ENCODE measurements at regions not wholly inside any gene's neighbourhood (a gene's known extent, or its start where the extent isn't known, plus 50 kb on each side); places are given as distances from the start of the nearest gene placed in this dataset.
"Not testable (repeated sequence)": the region's sequence is repeated elsewhere in the genome, so short reads cannot be mapped to it uniquely, and the experiment has no call there.

DNA sequence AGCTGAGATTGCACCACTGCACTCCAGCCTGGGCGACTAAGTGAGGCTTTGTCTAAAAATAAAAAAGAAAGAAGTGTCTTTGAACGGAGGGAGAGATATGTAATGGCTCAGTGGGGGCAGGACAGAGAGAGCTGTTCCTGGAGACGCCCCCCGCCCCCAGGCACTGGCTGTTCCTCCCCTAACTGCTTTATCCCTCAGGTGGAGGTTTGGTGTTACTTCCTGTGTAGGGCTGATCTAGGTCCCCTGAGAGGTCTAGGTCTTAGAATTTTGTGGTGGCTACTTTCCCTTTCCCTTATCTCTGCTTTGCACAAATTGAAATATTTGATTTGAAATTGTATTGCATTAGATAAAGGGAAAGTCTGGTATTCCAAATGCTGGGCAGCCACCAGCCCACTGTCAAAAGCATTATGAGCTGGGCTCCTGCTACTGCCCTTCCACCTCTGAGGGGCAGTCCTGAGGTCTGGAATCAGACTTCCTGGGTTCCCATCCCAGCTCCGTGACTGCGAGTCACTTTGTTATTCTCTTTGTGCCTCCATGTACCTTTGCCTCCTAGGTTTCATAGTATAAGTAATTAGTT, 134.8 kb upstream of the KIF26B start:
- no peak overlapping the region for H3K27ac Mint-ChIP-seq

GRCh38 chr1:245016700-245017099, 138.1 kb upstream of the KIF26B start:
- H3K27me3 Mint-ChIP-seq, result no peaks in the 10 kb centered on the region
- no peaks in the 10 kb centered on the region for H3K4me1 Mint-ChIP-seq (ENCODE audit: low read depth)
- H3K4me3 Mint-ChIP-seq, result no peak overlapping the region
- H3K9me3 Mint-ChIP-seq (ENCODE audit: low read depth), result no peaks in the 10 kb centered on the region
- H3K27ac Mint-ChIP-seq, result no peak overlapping the region
- no peaks in the 10 kb centered on the region for H3K36me3 Mint-ChIP-seq

More for the DNA sequence above, 134.8 kb upstream of the KIF26B start:
- Mint-ChIP-seq H3K9me3 (ENCODE audit: low read depth) (no peaks in the 10 kb centered on the region), H3K4me1 (ENCODE audit: low read depth) (no peaks in the 10 kb centered on the region), H3K4me3 (no peak overlapping the region), H3K27me3 (no peaks in the 10 kb centered on the region), H3K36me3 (no peaks in the 10 kb centered on the region)

DNA sequence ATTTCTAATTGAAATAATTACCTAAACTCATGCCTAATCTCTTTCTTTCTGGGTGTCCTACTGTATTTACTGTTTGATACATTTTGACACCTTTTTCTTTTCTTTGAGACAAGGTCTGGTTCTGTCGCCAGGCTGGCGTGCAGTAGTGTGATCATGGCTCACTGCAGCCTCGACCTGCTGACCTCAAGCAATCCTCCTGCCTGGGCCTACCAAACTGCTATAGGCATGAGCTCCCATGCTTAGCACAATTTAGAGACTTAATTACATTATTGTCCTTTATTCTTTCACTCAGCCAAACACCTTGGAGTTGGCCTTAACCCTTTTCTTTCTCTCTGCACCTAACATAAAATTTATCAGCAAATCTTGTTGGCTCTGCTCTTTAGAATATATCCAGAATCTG, 139.8 kb upstream of the KIF26B start:
- Mint-ChIP-seq H3K9me3 (ENCODE audit: low read depth) (no peaks in the 10 kb centered on the region), H3K36me3 (peaks cover 4% of the 10 kb centered on the region), H3K4me1 (ENCODE audit: low read depth) (no peaks in the 10 kb centered on the region), H3K27me3 (no peaks in the 10 kb centered on the region), H3K27ac (no peak overlapping the region), H3K4me3 (no peak overlapping the region)

GRCh38 chr1:245014247-245015029, 140.3 kb upstream of the KIF26B start:
- Mint-ChIP-seq H3K9me3 (ENCODE audit: low read depth) (no peaks in the 10 kb centered on the region), H3K4me1 (ENCODE audit: low read depth) (no peaks in the 10 kb centered on the region), H3K27ac (no peak overlapping the region), H3K4me3 (no peak overlapping the region), H3K36me3 (peaks cover 4% of the 10 kb centered on the region), H3K27me3 (no peaks in the 10 kb centered on the region)

GRCh38 chr1:245010018-245010614, 144.7 kb upstream of the KIF26B start:
- Mint-ChIP-seq H3K4me3 (no peak overlapping the region), H3K9me3 (ENCODE audit: low read depth) (no peaks in the 10 kb centered on the region), H3K27ac (no peak overlapping the region), H3K36me3 (peaks cover 4% of the 10 kb centered on the region), H3K4me1 (ENCODE audit: low read depth) (no peaks in the 10 kb centered on the region), H3K27me3 (no peaks in the 10 kb centered on the region)

DNA sequence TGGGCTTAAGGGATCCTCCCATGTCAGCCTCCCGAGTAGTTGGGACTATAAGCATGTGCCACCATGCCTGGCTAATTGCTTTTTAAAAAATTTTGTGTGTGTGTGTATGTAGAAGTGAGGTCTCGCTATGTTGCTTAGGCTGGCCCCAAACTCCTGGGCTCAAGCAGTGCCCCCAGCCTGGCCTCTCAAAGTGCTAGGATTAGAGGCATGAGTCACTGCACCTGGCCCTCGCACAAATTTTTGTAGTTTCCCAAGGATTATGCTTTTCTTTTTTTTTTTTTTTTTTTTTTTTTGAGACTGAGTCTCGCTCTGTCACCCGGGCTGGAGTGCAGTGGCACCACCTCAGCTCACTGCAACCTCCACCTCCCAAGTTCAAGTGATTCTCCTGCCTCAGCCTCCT, 144.4 kb upstream of the HNRNPU start:
- H3K27me3 Mint-ChIP-seq, result no peaks in the 10 kb centered on the region
- no peak overlapping the region for H3K4me3 Mint-ChIP-seq
- no peak overlapping the region for H3K27ac Mint-ChIP-seq
- no peaks in the 10 kb centered on the region for H3K4me1 Mint-ChIP-seq (ENCODE audit: low read depth)
- no peaks in the 10 kb centered on the region for H3K9me3 Mint-ChIP-seq (ENCODE audit: low read depth)
- H3K36me3 Mint-ChIP-seq, result peaks cover 4% of the 10 kb centered on the region

GRCh38 chr1:245007852-245008251, 143.5 kb upstream of the HNRNPU start:
- Mint-ChIP-seq H3K4me1 (ENCODE audit: low read depth) (no peaks in the 10 kb centered on the region), H3K27me3 (no peaks in the 10 kb centered on the region), H3K27ac (no peak overlapping the region), H3K36me3 (peaks cover 4% of the 10 kb centered on the region), H3K4me3 (no peak overlapping the region), H3K9me3 (ENCODE audit: low read depth) (no peaks in the 10 kb centered on the region)

DNA sequence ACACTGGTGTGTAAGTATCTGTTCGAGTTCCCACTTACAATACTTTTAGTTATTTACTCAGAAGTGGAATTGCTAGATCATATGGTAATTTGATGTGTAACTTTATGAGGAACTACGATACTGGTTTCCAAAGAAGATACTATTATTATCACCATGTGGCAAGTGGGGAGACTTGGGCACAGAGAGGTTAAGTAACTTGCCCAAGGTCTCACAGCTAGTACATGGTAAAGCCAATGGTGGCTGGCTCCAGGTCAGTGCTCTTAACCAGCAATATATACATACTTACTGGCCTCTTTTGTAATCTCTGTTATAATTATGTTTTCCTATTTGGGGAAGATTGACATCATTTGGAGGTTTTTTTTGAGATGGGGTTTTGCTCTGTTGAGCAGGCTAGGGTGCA, 138.9 kb upstream of the HNRNPU start:
- no peaks in the 10 kb centered on the region for H3K9me3 Mint-ChIP-seq (ENCODE audit: low read depth)
- no peak overlapping the region for H3K27ac Mint-ChIP-seq

DNA sequence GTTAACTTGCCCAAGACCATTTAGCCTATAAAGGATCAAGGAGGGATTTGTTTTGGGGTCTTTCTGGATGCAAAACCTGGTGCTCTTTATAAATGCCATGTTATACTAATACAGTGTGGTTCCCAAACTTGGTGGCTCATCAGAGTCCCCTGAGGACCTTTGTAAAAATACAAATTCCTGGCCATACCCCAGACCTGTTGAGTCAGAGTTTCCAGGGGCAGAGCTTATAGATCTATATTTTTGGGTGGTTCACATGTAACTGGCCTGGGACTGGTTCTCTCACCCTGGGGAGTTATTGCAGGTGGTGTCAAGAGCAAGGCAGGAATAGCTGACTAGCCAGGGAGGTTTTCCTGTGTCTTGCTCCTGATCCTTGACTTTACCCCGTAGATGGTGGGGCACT, 136.9 kb upstream of the HNRNPU start:
- Mint-ChIP-seq H3K4me3 (no peak overlapping the region), H3K9me3 (ENCODE audit: low read depth) (no peaks in the 10 kb centered on the region)

More for the DNA sequence above, 138.9 kb upstream of the HNRNPU start:
- Mint-ChIP-seq H3K27me3 (no peaks in the 10 kb centered on the region), H3K36me3 (no peaks in the 10 kb centered on the region), H3K4me1 (ENCODE audit: low read depth) (no peaks in the 10 kb centered on the region), H3K4me3 (no peak overlapping the region)

DNA sequence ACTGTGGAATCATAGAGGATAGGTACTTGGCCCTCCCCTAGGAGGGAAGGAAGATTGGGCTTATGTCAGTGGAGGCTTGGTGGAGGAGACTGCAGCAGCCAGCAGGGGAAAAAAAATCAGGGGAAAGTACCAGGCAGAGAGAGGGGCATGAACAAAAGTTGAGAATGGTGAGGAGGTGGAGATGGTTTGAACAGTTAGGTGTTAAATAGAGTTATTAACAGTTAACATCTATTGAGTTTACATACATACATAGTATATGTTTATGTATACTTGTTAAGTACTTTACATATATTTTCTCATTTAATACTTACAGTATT, 136.5 kb upstream of the HNRNPU start:
- H3K4me3 Mint-ChIP-seq, result no peak overlapping the region
- H3K36me3 Mint-ChIP-seq, result peaks cover 6% of the 10 kb centered on the region
- no peaks in the 10 kb centered on the region for H3K9me3 Mint-ChIP-seq (ENCODE audit: low read depth)
- no peak overlapping the region for H3K27ac Mint-ChIP-seq
- no peaks in the 10 kb centered on the region for H3K4me1 Mint-ChIP-seq (ENCODE audit: low read depth)
- H3K27me3 Mint-ChIP-seq, result no peaks in the 10 kb centered on the region

More for the DNA sequence above, 136.9 kb upstream of the HNRNPU start:
- Mint-ChIP-seq H3K27ac (no peak overlapping the region), H3K4me1 (ENCODE audit: low read depth) (no peaks in the 10 kb centered on the region), H3K27me3 (no peaks in the 10 kb centered on the region), H3K36me3 (peaks cover 4% of the 10 kb centered on the region)

DNA sequence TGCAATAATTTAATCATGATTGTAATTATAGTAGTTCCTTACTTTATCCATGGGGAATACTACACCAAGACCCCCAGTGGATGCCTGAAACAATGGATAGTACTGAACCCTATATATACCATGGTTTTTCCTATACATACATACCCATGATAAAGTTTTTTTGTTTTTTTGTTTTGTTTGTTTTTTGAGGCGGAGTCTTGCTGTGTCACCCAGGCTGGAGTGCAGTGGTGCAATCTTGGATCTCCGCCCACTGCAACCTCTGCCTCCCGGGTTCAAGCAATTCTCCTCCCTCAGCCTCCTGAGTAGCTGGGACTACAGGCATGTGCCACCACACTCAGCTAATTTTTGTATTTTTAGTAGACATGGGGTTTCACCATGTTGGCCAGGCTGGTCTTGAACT, 135.3 kb upstream of the HNRNPU start:
- not testable (repeated sequence) for H3K27me3 Mint-ChIP-seq; H3K36me3 Mint-ChIP-seq; H3K27ac Mint-ChIP-seq; H3K9me3 Mint-ChIP-seq (ENCODE audit: low read depth); H3K4me1 Mint-ChIP-seq (ENCODE audit: low read depth); H3K4me3 Mint-ChIP-seq

GRCh38 chr1:244998717-244999346, 134.5 kb upstream of the HNRNPU start:
- H3K9me3 Mint-ChIP-seq (ENCODE audit: low read depth), result no peaks in the 10 kb centered on the region
- no peak overlapping the region for H3K27ac Mint-ChIP-seq
- peaks cover 9% of the 10 kb centered on the region for H3K36me3 Mint-ChIP-seq
- no peaks in the 10 kb centered on the region for H3K27me3 Mint-ChIP-seq
- H3K4me1 Mint-ChIP-seq (ENCODE audit: low read depth), result no peaks in the 10 kb centered on the region
- no peak overlapping the region for H3K4me3 Mint-ChIP-seq

GRCh38 chr1:244995602-244996400, 131.5 kb upstream of the HNRNPU start:
- no peaks in the 10 kb centered on the region for H3K27me3 Mint-ChIP-seq
- no peak overlapping the region for H3K4me3 Mint-ChIP-seq
- no peaks in the 10 kb centered on the region for H3K4me1 Mint-ChIP-seq (ENCODE audit: low read depth)
- H3K9me3 Mint-ChIP-seq (ENCODE audit: low read depth), result no peaks in the 10 kb centered on the region
- H3K36me3 Mint-ChIP-seq, result peaks cover 9% of the 10 kb centered on the region
- H3K27ac Mint-ChIP-seq, result no peak overlapping the region

DNA sequence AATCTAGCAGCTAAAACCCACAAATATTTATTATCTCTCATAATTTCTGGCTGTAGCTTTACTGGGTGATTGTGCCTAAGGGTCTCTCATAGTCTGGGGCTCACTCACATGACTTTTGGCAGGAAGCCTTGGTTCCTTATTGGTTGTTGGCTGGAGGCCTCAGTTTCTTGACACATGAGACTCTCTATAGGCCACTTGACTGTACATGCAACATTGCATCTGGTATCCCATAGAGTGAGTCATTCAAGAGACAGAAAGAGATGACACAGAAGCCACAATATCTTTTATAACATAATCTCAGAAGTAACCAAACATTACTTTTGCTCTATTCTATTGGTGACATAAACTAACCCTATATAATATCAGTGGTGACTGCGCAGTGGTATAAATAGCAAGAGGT, 128.5 kb upstream of the HNRNPU start:
- H3K36me3 Mint-ChIP-seq, result peaks cover 11% of the 10 kb centered on the region
- H3K9me3 Mint-ChIP-seq (ENCODE audit: low read depth), result no peaks in the 10 kb centered on the region
- no peaks in the 10 kb centered on the region for H3K27me3 Mint-ChIP-seq
- H3K27ac Mint-ChIP-seq, result no peak overlapping the region
- H3K4me1 Mint-ChIP-seq (ENCODE audit: low read depth), result no peaks in the 10 kb centered on the region
- no peak overlapping the region for H3K4me3 Mint-ChIP-seq

GRCh38 chr1:244989813-244990212, 125.5 kb upstream of the HNRNPU start:
- Mint-ChIP-seq H3K36me3 (peaks cover 2% of the 10 kb centered on the region), H3K4me1 (ENCODE audit: low read depth) (no peaks in the 10 kb centered on the region), H3K27me3 (no peaks in the 10 kb centered on the region), H3K27ac (no peak overlapping the region), H3K9me3 (ENCODE audit: low read depth) (no peaks in the 10 kb centered on the region), H3K4me3 (no peak overlapping the region)
